ENCODE measurements at regions not wholly inside any gene's neighbourhood (a gene's known extent, or its start where the extent isn't known, plus 50 kb on each side); places are given as distances from the start of the nearest gene placed in this dataset.

DNA sequence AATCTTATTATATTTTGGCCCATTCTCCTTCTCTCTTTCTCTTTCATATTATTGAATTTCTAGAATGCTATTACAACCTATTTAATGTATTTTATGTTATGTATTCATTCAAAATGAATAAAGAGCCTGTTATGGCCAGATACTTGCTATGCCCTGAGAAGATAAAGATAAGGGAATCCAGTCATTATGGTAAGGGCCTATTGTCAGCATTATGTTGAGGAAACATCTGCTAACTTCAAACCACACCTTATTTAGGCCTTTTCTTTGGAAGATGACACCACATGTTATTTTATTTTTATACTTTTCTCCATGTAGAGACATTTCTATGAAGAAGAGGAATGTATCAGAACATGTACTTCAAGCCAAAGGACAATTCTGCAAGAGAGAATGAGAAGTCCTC lies 60.5 kb upstream of the MPP7 start:
- Histone ChIP-seq H3K4me3 (replicated peaks in 1 of 2; ENCODE audit: low read depth in 1 of 2, low read length in 2 of 2) (no peak overlapping the region), H3K4me1 (ENCODE audit: control insufficient read depth in 1 of 2, insufficient read depth in 2 of 2, low read length in 2 of 2) (peaks cover 7 to 18% of the 10 kb centered on the region in 2 experiments; a peak in 3 of 4 replicates), H3K4me2 (ENCODE audit: low read length) (no peak overlapping the region), H3K9me3 (ENCODE audit: control insufficient read depth in 1 of 2, insufficient read depth in 1 of 2, low read depth in 1 of 2, low read length in 2 of 2) (no peaks in the 10 kb centered on the region), H3K27ac (ENCODE audit: low read depth, low read length) (no peak overlapping the region), H2AFZ (ENCODE audit: low read depth, low read length, poor library complexity, severe bottlenecking) (no peak overlapping the region), H3K9me2 (ENCODE audit: insufficient read depth) (no peaks in the 10 kb centered on the region), H3K9ac (ENCODE audit: low read length) (no peak overlapping the region), H3K27me3 (ENCODE audit: insufficient read depth, low read length) (no peaks in the 10 kb centered on the region), H3K36me3 (ENCODE audit: control insufficient read depth in 1 of 2, insufficient read depth in 2 of 2, low read length in 2 of 2) (no peaks in the 10 kb centered on the region), H3K79me2 (ENCODE audit: insufficient read depth, low read length) (no peaks in the 10 kb centered on the region), H4K20me1 (ENCODE audit: insufficient read depth) (no peaks in the 10 kb centered on the region)
- ChIA-PET POLR2A (no interaction called here), RAD21 (ENCODE audit: low non-redundant PET in 1 of 2, low total read pairs in 2 of 2, uncharacterized antibody in 2 of 2, unreplicated experiment in 2 of 2) (no interaction called here), CTCF (no interaction called here)
- no peak for DNase-seq (ENCODE audit: low read depth, low spot score)
- intact Hi-C loops (cut with micrococcal nuclease), result no loop called here
- ATAC-seq, result no peak
- TF ChIP-seq CBX3 (IDR thresholded peaks at IDR 0.05; ENCODE audit: low read depth) (no peak), YY1 (IDR thresholded peaks at IDR 0.05; ENCODE audit: extremely low read depth, insufficient replicate concordance, low read depth, low read length) (no peak), TCF7L2 (IDR thresholded peaks at IDR 0.05; ENCODE audit: borderline replicate concordance, extremely low read depth, insufficient read depth, insufficient read length) (no peak), POLR2AphosphoS5 (IDR thresholded peaks at IDR 0.05; ENCODE audit: low read depth, low read length) (no peak)
- TF ChIP-seq, protein P1, sequence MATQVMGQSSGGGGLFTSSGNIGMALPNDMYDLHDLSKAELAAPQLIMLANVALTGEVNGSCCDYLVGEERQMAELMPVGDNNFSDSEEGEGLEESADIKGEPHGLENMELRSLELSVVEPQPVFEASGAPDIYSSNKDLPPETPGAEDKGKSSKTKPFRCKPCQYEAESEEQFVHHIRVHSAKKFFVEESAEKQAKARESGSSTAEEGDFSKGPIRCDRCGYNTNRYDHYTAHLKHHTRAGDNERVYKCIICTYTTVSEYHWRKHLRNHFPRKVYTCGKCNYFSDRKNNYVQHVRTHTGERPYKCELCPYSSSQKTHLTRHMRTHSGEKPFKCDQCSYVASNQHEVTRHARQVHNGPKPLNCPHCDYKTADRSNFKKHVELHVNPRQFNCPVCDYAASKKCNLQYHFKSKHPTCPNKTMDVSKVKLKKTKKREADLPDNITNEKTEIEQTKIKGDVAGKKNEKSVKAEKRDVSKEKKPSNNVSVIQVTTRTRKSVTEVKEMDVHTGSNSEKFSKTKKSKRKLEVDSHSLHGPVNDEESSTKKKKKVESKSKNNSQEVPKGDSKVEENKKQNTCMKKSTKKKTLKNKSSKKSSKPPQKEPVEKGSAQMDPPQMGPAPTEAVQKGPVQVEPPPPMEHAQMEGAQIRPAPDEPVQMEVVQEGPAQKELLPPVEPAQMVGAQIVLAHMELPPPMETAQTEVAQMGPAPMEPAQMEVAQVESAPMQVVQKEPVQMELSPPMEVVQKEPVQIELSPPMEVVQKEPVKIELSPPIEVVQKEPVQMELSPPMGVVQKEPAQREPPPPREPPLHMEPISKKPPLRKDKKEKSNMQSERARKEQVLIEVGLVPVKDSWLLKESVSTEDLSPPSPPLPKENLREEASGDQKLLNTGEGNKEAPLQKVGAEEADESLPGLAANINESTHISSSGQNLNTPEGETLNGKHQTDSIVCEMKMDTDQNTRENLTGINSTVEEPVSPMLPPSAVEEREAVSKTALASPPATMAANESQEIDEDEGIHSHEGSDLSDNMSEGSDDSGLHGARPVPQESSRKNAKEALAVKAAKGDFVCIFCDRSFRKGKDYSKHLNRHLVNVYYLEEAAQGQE (IDR thresholded peaks at IDR 0.05; ENCODE audit: low read depth), result no peak
- BruUV-seq (replicated peaks), result no TSS peak

DNA sequence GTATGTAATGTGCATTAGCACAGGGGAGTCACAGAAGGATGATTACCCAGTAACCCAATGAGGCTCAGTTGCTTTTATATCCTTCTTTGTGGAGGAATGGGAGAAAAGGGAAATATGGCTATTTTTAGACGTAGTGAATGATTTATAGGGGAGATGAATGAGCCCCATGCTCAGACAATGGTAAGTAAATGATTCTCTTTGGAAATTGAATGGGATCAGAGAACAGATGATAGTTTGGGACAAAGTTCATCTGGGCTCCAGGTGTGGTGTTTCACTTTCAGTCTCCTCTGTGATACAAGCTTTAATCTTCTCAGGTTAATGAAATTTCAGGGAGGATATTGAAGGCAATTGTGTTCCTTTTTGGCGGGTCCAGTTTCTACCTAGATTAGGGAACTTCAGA lies 63.0 kb upstream of the MPP7 start:
- Histone ChIP-seq H3K27me3 (ENCODE audit: insufficient read depth, low read length) (no peaks in the 10 kb centered on the region), H3K4me3 (replicated peaks in 1 of 2; ENCODE audit: low read depth in 1 of 2, low read length in 2 of 2) (no peak overlapping the region), H3K27ac (ENCODE audit: low read depth, low read length) (no peak overlapping the region), H3K4me1 (ENCODE audit: control insufficient read depth in 1 of 2, insufficient read depth in 2 of 2, low read length in 2 of 2) (peaks cover 13 to 15% of the 10 kb centered on the region in 2 experiments; a peak in 3 of 4 replicates), H2AFZ (ENCODE audit: low read depth, low read length, poor library complexity, severe bottlenecking) (no peak overlapping the region), H3K9me2 (ENCODE audit: insufficient read depth) (no peaks in the 10 kb centered on the region), H3K9me3 (ENCODE audit: control insufficient read depth in 1 of 2, insufficient read depth in 1 of 2, low read depth in 1 of 2, low read length in 2 of 2) (no peaks in the 10 kb centered on the region), H3K4me2 (ENCODE audit: low read length) (no peak overlapping the region), H4K20me1 (ENCODE audit: insufficient read depth) (no peaks in the 10 kb centered on the region), H3K36me3 (ENCODE audit: control insufficient read depth in 1 of 2, insufficient read depth in 2 of 2, low read length in 2 of 2) (no peaks in the 10 kb centered on the region), H3K79me2 (ENCODE audit: insufficient read depth, low read length) (no peaks in the 10 kb centered on the region), H3K9ac (ENCODE audit: low read length) (no peak overlapping the region)
- ATAC-seq (no peak), DNase-seq (ENCODE audit: low read depth, low spot score) (no peak)
- CTCF ChIA-PET, result interaction anchor here (1.4 kb wide), 1 partner anchor 63 kb away, joined by 3 read pairs; the partner anchor contains the start of gene MPP7
- intact Hi-C loops (cut with micrococcal nuclease), result no loop called here
- RAD21 ChIA-PET (ENCODE audit: low non-redundant PET in 1 of 2, low total read pairs in 2 of 2, uncharacterized antibody in 2 of 2, unreplicated experiment in 2 of 2), result no interaction called here
- POLR2A ChIA-PET, result no interaction called here
- no TSS peak for BruUV-seq (replicated peaks)
- no peak for TF ChIP-seq FOSL1 (IDR thresholded peaks at IDR 0.05; ENCODE audit: low read depth)
- no peak for TF ChIP-seq CEBPB (IDR thresholded peaks at IDR 0.05; ENCODE audit: low read depth)
- TF ChIP-seq SP1 (IDR thresholded peaks at IDR 0.05; ENCODE audit: low read depth), result no peak
- no peak for TF ChIP-seq POLR2AphosphoS5 (IDR thresholded peaks at IDR 0.05; ENCODE audit: low read depth, low read length)
- no peak for TF ChIP-seq SRF (IDR thresholded peaks at IDR 0.05; ENCODE audit: low read depth)
- TF ChIP-seq CBX3 (IDR thresholded peaks at IDR 0.05; ENCODE audit: low read depth), result no peak
- TF ChIP-seq ZNF274 (IDR thresholded peaks at IDR 0.05; ENCODE audit: low read depth, low read length), result no peak
- no peak for TF ChIP-seq JUND (IDR thresholded peaks at IDR 0.05)
- TF ChIP-seq, protein P2, sequence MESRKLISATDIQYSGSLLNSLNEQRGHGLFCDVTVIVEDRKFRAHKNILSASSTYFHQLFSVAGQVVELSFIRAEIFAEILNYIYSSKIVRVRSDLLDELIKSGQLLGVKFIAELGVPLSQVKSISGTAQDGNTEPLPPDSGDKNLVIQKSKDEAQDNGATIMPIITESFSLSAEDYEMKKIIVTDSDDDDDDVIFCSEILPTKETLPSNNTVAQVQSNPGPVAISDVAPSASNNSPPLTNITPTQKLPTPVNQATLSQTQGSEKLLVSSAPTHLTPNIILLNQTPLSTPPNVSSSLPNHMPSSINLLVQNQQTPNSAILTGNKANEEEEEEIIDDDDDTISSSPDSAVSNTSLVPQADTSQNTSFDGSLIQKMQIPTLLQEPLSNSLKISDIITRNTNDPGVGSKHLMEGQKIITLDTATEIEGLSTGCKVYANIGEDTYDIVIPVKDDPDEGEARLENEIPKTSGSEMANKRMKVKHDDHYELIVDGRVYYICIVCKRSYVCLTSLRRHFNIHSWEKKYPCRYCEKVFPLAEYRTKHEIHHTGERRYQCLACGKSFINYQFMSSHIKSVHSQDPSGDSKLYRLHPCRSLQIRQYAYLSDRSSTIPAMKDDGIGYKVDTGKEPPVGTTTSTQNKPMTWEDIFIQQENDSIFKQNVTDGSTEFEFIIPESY (IDR thresholded peaks at IDR 0.05; ENCODE audit: extremely low read depth, insufficient replicate concordance, low read length), result no peak
- TF ChIP-seq, protein P3, sequence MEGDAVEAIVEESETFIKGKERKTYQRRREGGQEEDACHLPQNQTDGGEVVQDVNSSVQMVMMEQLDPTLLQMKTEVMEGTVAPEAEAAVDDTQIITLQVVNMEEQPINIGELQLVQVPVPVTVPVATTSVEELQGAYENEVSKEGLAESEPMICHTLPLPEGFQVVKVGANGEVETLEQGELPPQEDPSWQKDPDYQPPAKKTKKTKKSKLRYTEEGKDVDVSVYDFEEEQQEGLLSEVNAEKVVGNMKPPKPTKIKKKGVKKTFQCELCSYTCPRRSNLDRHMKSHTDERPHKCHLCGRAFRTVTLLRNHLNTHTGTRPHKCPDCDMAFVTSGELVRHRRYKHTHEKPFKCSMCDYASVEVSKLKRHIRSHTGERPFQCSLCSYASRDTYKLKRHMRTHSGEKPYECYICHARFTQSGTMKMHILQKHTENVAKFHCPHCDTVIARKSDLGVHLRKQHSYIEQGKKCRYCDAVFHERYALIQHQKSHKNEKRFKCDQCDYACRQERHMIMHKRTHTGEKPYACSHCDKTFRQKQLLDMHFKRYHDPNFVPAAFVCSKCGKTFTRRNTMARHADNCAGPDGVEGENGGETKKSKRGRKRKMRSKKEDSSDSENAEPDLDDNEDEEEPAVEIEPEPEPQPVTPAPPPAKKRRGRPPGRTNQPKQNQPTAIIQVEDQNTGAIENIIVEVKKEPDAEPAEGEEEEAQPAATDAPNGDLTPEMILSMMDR (IDR thresholded peaks at IDR 0.05 in 2 of 3, conservative IDR thresholded peaks at IDR 0.05 in 1 of 3; ENCODE audit: borderline replicate concordance in 1 of 3, insufficient read depth in 1 of 3, low read depth in 2 of 3, low read length in 2 of 3), result no peak
